ENCODE measurements at regions not wholly inside any gene's neighbourhood (a gene's known extent, or its start where the extent isn't known, plus 50 kb on each side); places are given as distances from the start of the nearest gene placed in this dataset.
A peak's percentile ranks its signal among the peaks of the same experiment; 100 is the strongest.

DNA sequence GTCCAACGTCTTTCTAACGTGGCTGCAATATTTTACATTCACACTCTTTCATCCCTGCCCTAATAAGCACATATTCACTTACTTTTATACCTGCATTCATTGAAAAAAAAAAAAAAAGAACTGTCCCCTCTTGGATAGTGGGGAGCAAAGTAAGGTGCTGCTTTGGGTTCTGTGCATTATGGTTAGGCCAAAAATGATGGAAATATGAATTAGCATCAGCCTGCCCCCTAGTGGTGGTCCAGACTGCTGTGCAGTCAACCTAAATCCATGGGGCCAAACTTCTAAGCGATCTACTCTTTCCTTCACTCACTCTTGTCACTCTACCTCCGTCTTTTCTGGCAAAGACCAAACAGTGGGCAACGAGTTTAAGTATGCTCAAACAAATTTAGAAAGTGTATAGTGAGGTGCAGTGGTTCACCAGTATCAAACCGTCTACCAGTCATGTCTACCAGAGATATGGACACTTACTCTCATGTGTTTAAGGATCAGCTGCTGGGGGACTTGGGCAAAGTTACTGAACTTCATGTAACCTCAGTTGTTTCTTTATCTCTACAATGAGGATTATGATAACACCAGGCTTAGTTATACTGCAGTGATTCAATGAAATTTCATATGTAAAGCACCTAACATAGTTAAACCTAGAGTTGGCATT is 61.5 kb upstream of the GRM7 start:
- Histone ChIP-seq H3K27me3 (ENCODE audit: low read depth) (peaks cover 6% of the 10 kb centered on the region), H3K36me3 (no peaks in the 10 kb centered on the region), H3K4me3 (no peak overlapping the region), H3K4me1 (no peaks in the 10 kb centered on the region), H3K27ac (replicated peaks) (no peak overlapping the region), H3K9me3 (replicated peaks) (no peaks in the 10 kb centered on the region)
- intact Hi-C loops (cut with micrococcal nuclease): no loop called here
- TF ChIP-seq, protein P1, sequence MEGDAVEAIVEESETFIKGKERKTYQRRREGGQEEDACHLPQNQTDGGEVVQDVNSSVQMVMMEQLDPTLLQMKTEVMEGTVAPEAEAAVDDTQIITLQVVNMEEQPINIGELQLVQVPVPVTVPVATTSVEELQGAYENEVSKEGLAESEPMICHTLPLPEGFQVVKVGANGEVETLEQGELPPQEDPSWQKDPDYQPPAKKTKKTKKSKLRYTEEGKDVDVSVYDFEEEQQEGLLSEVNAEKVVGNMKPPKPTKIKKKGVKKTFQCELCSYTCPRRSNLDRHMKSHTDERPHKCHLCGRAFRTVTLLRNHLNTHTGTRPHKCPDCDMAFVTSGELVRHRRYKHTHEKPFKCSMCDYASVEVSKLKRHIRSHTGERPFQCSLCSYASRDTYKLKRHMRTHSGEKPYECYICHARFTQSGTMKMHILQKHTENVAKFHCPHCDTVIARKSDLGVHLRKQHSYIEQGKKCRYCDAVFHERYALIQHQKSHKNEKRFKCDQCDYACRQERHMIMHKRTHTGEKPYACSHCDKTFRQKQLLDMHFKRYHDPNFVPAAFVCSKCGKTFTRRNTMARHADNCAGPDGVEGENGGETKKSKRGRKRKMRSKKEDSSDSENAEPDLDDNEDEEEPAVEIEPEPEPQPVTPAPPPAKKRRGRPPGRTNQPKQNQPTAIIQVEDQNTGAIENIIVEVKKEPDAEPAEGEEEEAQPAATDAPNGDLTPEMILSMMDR (IDR thresholded peaks at IDR 0.05; ENCODE audit: borderline replicate concordance): peak; percentile 80
- no peak for DNase-seq

DNA sequence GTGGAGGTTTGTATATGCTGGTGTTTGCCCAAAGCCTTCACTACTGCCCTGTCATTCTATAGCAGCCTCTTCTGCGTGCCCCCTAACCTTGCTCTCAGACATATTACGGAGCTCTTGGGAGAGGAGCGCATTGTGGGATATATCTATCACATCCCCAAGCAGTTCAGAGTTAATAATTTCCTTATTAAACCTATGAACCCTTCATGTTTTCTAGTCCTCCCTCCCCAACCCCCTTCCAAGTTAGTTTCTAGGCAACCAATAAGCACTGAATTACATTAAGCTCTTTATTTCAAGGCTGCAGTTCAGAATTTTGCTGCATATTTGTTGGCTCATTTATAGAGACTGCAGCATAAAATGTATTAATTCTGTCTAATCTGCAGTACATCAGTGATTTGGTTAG is 57.3 kb upstream of the GRM7 start:
- no peaks in the 10 kb centered on the region for H3K36me3 ChIP-seq
- H3K27ac ChIP-seq (replicated peaks): no peak overlapping the region
- H3K9me3 ChIP-seq (replicated peaks): no peaks in the 10 kb centered on the region
- TF ChIP-seq, protein P1 (IDR thresholded peaks at IDR 0.05; ENCODE audit: borderline replicate concordance): no peak
- no peak for DNase-seq
- H3K4me1 ChIP-seq: no peaks in the 10 kb centered on the region
- intact Hi-C loops (cut with micrococcal nuclease): no loop called here
- no peak overlapping the region for H3K4me3 ChIP-seq
- no peaks in the 10 kb centered on the region for H3K27me3 ChIP-seq (ENCODE audit: low read depth)

DNA sequence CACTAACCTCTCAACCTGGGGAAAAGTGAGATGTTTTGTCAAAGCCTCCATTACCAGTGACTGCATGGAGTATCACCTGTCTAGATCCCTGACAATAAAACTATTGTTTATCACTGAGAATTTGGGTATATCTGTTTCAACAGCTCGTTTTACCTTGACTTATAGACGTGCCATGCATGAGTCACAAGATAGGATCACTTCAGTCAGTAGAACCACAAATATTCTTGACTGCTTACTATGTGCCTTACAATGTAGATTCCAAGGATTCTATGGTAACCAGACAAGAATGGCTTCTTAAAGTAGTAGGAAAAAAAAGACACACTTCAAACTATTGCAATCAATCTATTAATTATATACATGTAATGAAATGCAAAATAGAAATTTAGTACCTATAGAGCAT is 55.7 kb upstream of the GRM7 start:
- TF ChIP-seq, protein P1 (IDR thresholded peaks at IDR 0.05; ENCODE audit: borderline replicate concordance): no peak
- intact Hi-C loops (cut with micrococcal nuclease): no loop called here
- no peaks in the 10 kb centered on the region for H3K4me1 ChIP-seq
- no peaks in the 10 kb centered on the region for H3K27me3 ChIP-seq (ENCODE audit: low read depth)
- H3K27ac ChIP-seq (replicated peaks): no peak overlapping the region
- no peak overlapping the region for H3K4me3 ChIP-seq
- H3K36me3 ChIP-seq: no peaks in the 10 kb centered on the region
- no peak for DNase-seq
- H3K9me3 ChIP-seq (replicated peaks): no peaks in the 10 kb centered on the region

DNA sequence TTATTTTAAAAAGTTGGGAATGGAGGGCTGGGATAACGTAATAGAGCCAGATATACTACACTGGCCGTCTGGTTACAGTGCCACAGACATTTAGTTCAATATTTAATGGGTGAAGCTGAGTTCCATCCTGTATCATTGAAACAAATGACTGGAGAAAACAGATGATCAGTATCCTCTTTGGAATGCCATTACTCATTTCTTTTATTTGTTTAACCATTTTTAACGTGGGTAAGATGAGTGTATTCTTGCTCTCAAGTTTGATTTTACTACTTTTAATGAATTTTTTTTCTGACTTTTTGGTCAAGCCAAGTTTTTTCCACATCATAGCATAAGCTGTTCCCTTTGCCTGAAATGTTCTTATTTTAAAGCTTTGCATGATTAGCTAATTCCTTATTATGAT is 53.9 kb upstream of the GRM7 start:
- no peak overlapping the region for H3K4me3 ChIP-seq
- no peaks in the 10 kb centered on the region for H3K36me3 ChIP-seq
- intact Hi-C loops (cut with micrococcal nuclease): no loop called here
- TF ChIP-seq, protein P1 (IDR thresholded peaks at IDR 0.05; ENCODE audit: borderline replicate concordance): no peak
- H3K9me3 ChIP-seq (replicated peaks): no peaks in the 10 kb centered on the region
- H3K27me3 ChIP-seq (ENCODE audit: low read depth): no peaks in the 10 kb centered on the region
- no peak overlapping the region for H3K27ac ChIP-seq (replicated peaks)
- no peak for DNase-seq
- H3K4me1 ChIP-seq: no peaks in the 10 kb centered on the region

DNA sequence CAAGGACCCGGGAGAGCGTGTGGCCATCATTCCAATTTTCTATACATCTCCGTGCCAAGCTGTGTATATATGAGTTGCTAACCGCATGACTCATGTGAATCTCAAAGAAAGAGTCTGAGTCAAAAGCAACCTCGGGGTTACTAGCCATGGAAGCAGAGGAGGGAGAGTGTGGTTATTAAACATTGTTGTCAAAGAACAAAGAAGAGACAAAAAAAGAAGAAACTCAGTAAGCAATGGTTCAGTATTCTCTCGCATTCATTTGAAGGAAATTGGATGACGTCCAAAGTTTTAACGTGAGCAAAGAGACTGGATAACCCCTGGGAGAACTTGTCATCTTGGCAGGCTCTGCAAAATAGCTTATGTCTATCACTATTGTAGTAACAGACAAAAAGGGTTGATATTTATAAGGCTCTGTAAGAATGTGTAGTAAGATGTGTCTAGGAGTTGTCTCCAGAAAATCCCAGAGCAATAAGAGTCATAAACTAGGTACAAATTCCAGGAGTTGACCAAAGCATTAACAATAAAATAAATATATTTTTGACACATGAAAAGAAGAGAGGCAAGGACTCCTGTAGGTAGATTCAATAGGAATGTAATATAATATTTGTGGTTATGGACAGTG is 52.8 kb upstream of the GRM7 start:
- no peaks in the 10 kb centered on the region for H3K9me3 ChIP-seq (replicated peaks)
- H3K27me3 ChIP-seq (ENCODE audit: low read depth): no peaks in the 10 kb centered on the region

More for the DNA sequence above, 52.8 kb upstream of the GRM7 start:
- intact Hi-C loops (cut with micrococcal nuclease): no loop called here
- TF ChIP-seq, protein P1 (IDR thresholded peaks at IDR 0.05; ENCODE audit: borderline replicate concordance): no peak
- Histone ChIP-seq H3K27ac (replicated peaks) (no peak overlapping the region), H3K36me3 (no peaks in the 10 kb centered on the region), H3K4me3 (no peak overlapping the region), H3K4me1 (no peaks in the 10 kb centered on the region)
- no peak for DNase-seq

Data from left ventricle myocardium inferior (tissue), 1 donor.